DMS153 treated with DMSO at 0.1 percent for 48 hours (cell line): ENCODE measurements at regions not wholly inside any gene's neighbourhood (a gene's known extent, or its start where the extent isn't known, plus 50 kb on each side); places are given as distances from the start of the nearest gene placed in this dataset.
"Not testable (repeated sequence)": the region's sequence is repeated elsewhere in the genome, so short reads cannot be mapped to it uniquely, and the experiment has no call there.

Experiments used
- DNase-seq: peaks from one replicate; lab custom pipeline; 2025; ENCODE audit not compliant: unreplicated experiment; lab: John Stamatoyannopoulos, UW

GRCh38 chr11:38746516-38746915 is 2148.5 kb upstream of the RAG2 start:
- not testable (repeated sequence) for DNase-seq

DNA sequence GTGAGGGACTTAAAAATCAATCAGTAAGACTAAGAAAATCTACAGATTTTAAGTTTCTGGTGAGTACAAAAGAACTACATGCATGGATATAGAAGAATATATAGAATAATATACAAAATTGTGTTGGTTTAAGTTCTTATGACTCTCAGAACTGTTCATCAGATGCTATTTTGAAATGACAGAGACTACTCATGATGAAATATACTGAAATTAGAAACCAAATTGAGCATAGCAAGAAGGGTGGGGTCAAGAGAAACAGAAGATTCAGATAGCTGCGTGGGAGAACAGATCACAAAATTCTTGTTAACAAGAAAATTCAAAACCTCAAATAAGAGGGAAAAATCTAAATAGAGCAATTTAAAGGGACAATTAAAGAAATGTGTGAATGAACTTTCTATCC is 2125.3 kb upstream of the RAG2 start:
- no peak for DNase-seq

GRCh38 chr11:38721586-38722315 is 2123.7 kb upstream of the RAG2 start:
- DNase-seq = no peak

DNA sequence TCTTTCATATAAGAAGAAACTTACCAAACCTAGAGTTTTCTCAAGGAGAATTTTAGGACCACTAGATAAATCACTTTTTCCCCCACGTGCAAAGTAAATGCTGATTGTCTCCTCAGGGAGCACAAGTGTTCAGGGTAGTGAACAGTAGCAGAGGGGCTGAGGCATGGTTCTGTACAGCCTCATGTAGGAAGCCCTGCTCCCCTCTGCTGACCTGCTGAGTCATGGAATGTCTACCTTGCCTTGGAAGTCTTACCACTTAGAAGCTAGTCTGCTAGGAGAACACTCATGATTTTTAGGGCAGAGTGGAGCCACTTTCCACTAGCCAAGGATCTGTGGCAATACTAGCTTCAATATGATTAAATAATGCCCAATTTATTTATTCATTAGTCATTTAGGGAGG is 2120.6 kb upstream of the RAG2 start:
- DNase-seq = no peak

DNA sequence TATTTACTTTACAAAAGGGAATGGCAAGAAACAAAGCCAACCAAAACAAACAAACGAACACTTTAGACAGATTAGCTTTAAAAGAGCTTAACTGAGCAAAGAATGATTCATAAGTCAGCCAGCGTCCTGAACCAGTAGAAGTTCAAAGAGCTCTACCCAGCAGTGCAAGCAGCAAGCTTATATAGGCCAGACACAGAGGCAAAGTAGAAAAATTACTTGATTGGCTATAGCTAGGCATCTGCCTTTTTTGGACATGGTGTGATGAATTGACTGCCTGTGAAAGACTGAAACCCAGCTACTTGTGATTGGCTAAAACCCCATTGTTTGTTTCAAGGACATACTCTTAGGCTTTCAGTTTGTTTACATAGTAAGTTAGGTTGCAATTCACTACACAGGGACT is 2120.0 kb upstream of the RAG2 start:
- DNase-seq = no peak

DNA sequence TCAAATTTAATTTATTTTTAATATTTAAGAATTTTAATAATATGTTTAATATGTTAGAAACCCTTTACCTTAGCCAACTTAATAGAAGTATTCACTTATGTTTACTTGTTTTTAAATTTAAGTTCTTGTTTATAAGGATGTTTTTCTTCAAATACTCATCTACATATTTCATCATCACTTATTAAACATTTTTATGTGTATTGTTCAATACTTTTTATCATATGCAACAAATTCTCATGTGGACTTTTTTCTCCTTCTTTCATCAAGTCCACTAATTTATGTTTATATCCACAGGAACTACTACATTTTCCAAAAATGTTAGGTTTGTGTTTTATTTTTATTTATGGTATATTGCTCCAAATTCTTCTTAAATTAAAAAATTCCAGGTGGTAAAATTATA is 2113.1 kb upstream of the RAG2 start:
- DNase-seq = no peak

DNA sequence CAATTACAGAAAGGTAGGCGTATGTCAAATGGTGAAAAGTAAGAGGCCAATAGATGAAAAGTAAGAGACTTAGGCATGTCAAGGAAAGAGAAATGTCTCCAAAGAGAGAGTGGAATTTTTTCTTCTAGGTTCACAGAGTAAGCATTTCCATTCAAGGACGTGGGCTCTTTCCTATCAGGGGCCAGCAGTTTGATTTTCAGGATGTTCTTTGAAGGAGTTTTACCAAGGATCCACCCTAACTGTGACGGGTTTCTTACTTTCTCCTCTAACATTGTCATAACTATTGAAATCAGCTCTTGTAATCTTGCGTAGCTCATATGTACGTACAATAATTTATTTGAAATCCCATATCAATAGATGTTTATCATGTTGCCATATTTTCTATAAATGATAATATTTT is 2112.2 kb upstream of the RAG2 start:
- no peak for DNase-seq

DNA sequence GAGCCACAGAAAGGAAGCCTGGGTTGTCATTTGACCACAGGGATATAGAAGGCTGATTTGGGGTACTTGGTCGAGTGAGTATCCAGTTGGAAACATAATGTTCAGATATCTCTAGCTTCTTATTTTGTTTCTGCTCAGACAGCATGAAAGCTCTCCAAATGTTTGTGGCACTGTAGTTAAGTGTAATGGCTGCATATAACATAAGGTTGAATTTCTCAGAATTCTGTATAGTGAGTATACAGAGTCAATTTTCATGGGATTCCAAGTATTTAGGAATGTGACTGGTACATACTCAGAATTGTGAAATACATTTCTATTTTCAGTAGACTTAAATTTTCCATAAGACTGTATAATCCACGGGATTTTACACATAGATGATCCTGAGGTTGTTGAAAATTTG is 2102.1 kb upstream of the RAG2 start:
- no peak for DNase-seq

DNA sequence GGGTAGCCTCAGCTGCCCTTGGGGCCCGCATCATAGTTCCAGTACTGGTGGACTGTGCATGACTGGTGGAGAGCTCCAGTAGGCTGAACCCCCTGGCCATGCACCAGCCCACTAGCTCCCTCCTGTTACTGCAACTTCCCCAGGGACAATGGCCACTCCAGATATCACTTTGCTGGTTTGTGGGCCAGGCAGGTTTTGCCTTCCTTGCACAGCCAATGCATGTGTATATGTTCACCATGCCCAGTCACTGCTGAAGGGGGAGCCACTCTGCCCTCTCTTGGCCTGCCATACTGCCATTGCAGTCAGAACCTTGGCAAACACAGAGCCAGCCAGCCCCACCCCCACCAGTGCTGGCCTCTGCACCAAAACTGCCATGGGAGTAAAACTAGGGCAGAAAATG is 2095.3 kb upstream of the RAG2 start:
- DNase-seq = no peak

DNA sequence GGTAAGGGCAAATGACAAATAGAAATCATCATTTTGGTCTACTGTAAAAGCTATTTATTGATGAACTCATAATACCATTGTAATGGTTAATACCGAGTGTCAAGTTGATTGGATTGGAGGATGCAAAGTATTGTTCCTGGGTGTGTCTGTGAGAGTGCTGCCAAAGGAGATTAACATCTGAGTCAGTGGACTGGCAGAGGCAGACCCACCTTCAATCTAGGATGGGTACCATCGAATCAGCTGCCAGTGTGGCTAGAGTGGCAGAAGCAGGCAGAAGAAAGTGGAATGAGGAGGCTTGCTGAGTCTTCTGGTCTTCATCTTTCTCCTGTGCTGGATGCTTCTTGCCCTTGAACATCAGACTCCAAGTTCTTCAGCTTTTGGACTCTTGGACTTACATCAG is 2092.2 kb upstream of the RAG2 start:
- DNase-seq = not testable (repeated sequence)

DNA sequence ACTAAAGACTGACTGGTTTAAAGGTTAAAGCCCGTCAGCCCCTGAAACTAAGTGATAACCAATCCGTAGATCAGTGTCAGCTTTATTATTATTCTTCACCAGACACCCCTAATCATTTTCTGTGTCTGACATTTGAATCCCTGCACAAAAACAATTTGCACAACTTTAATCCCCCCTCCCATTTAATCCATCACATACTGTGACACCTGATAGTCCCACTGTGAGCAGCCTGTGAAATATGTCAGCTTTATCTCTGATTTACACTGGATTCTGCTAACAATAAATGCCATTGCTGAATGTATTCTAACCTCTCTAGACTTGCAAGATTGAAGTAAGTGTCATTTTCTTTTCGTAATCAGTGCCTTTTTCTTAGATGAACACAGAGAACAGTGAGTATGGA is 2089.0 kb upstream of the RAG2 start:
- no peak for DNase-seq

DNA sequence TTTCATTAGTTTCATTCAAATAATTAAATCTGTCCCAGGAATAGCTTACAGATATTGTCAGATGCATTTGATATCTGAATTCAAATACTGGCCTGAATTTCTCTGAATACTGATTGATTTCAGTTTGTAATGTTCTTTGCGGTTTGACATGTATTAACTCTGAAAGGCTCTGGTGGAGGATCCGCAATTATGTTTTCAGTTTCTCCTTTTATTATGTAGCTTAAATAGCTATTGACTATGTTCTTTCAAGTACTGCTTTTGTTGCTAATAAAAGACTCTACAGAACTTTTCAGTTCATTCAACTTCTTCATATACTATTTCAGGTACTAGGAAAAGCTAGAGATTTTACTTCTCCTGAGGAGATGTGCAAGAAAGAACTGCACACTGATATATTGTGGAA is 2085.4 kb upstream of the RAG2 start:
- DNase-seq = no peak

DNA sequence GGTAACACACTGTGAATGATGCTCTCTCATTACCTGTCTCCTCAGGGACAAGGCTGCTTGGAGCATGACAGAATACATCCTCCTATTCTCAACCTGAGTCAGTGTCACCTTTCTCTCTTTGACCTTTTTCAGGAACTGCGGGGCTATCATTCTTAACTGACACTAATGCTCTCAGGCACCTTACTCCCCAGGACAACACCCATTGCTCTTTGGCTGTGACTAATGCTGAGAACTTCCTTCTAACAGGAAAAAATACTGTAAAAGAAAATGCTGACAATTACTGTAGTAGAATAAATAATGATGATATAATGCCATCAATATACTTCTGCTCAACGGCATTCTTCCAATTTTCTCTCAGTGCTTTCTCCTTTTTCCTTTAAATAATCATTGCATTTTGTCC is 2082.7 kb upstream of the RAG2 start:
- DNase-seq = no peak

- DNase-seq = no peak
Observed at GRCh38 chr11:38680166-38680565, 2082.1 kb upstream of the RAG2 start.

DNA sequence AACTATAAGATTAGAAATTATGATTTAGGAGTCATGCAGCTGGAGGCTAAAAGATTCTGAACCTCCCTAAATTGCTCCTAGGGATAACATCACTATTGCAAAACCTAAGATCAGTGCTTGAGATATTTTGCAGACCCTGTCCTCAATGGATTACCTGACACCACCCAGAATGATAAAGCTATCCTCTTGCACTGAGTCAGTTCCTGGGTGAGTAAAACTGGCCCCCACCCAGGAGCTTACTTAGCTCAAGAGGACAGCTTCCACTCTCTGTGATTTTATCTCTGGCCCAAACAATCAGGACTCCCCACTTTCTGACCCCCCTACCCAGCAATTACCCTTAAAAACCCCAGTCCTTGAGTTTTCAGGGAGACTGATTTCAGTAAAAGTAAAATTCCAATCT is 2074.4 kb upstream of the RAG2 start:
- no peak for DNase-seq

- no peak for DNase-seq
Observed at GRCh38 chr11:38667359-38667758, 2069.3 kb upstream of the RAG2 start.

GRCh38 chr11:38648604-38649003 is 2050.6 kb upstream of the RAG2 start:
- no peak for DNase-seq

- DNase-seq = no peak
Observed at GRCh38 chr11:38646382-38646781, 2048.3 kb upstream of the RAG2 start.

DNA sequence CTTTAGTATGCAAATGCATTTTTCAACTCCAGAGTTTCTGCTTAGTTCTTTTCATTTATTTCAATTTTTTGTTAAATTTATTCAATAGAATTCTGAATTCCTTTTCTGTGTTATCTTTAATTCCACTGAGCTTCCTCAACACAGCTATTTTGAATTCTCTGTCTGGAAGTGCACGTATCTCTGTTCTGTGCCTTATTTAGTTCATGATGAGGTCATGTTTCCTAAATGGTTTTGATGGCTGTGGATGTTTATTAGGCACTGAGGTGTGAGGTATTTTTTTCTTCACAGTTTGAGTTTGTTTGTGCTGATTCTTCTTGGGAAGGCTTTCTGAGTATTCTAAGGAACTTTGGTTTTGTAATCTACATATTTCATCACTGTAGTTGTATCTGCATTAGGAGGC is 2042.8 kb upstream of the RAG2 start:
- DNase-seq = no peak

DNA sequence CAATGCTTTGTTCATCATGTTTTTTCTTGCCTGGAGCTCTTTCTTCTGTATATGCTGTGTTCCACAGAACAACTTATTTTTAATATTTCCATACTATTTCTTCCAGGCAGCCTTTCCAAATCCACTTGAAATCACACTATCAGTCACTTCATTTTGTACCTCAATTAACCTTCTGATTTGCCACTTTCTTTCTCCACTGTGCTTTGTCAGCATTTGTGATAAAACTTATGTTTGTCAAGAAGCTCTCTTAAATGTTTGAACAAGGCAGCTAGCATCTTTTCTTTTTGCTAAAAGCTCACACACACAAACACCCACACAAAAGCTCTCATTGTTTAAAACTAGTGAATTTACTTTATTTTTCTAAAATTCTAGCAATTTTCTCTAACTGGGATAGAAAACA is 2014.7 kb upstream of the RAG2 start:
- no peak for DNase-seq

DNA sequence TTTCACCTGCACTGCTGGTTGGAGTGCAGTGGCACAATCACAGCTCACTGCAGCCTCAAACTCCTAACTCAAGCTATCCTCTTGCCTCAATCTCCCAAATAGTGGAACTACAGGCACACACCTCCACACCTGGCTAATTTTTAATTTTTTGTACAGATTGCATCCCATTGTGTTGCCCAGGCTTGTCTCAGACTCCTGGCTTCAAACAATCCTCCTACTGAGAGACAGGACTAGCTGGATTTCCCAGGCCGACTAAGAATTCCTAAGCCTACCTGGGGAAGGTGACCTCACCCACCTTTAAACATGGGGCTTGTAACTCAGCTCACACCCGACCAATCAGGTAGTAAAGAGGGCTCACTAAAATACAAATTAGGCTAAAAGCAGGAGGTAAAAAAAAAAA is 2003.3 kb upstream of the RAG2 start:
- not testable (repeated sequence) for DNase-seq

DNA sequence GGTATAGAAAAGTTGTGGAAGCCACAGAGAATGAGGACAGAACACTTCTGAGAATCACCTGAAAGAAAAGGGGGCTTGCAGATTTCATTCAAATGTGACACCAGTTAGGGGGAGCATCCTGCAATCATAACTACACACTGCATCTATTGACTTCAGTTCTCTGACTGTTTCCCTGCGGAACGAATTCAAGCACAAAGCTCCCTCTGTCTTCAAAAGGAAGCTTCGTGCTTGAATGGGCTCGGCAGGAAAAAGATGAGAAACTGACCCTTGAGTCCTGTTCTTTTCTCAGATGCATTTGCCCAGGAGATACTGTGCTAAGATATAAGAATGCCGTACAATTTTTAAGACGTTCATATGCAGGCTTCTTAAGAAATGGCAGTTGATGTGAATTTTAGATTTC is 2000.4 kb upstream of the RAG2 start:
- no peak for DNase-seq

GRCh38 chr11:38595359-38596016 is 1997.5 kb upstream of the RAG2 start:
- DNase-seq = not testable (repeated sequence)
